H9 (cell line): ENCODE measurements at regions not wholly inside any gene's neighbourhood (a gene's known extent, or its start where the extent isn't known, plus 50 kb on each side); places are given as distances from the start of the nearest gene placed in this dataset.
A peak's percentile ranks its signal among the peaks of the same experiment; 100 is the strongest.

Experiments
- DNase-seq: peaks from one replicate; pipeline ENCODE4 v3.0.0-alpha.2; 2017
- H2AFZ ChIP-seq: one replicate; pipeline ENCODE4 v1.6.1; 2013; ENCODE audit warnings: mild to moderate bottlenecking, low read length, control low read depth, moderate library complexity
- H2AK5ac ChIP-seq: 2 replicates; pipeline ENCODE4 v1.6.1; 2013; ENCODE audit warnings: low read length, control low read depth, mixed read lengths; ENCODE audit not compliant: insufficient read length
- H2BK120ac ChIP-seq: one replicate; pipeline ENCODE4 v1.6.1; 2013; ENCODE audit warnings: low read depth, mild to moderate bottlenecking, low read length, control low read depth, inconsistent platforms; ENCODE audit not compliant: poor library complexity, severe bottlenecking
- H2BK12ac ChIP-seq: 2 replicates; pipeline ENCODE4 v1.6.1; 2013; ENCODE audit warnings: low read length, control low read depth, mixed read lengths, low read depth; ENCODE audit not compliant: insufficient read length
- H2BK15ac ChIP-seq: 2 replicates; pipeline ENCODE4 v1.6.1; 2013; ENCODE audit warnings: low read depth, low read length, control low read depth
- H2BK20ac ChIP-seq: one replicate; pipeline ENCODE4 v1.6.1; 2013; ENCODE audit warnings: low read depth, mild to moderate bottlenecking, low read length, control low read depth, inconsistent platforms; ENCODE audit not compliant: poor library complexity, severe bottlenecking
- H2BK5ac ChIP-seq: 2 replicates; pipeline ENCODE4 v1.6.1; 2013; ENCODE audit warnings: low read length, control low read depth, mixed read lengths; ENCODE audit not compliant: insufficient read length
- H3K14ac ChIP-seq: 2 replicates; pipeline ENCODE4 v1.6.1; 2013; ENCODE audit warnings: low read length, control low read depth; ENCODE audit not compliant: insufficient read depth
- H3K18ac ChIP-seq: 2 replicates; pipeline ENCODE4 v1.6.1; 2013; ENCODE audit warnings: low read depth, mild to moderate bottlenecking, mixed read lengths, low read length, control low read depth; ENCODE audit not compliant: insufficient read length
- H3K23ac ChIP-seq: 2 replicates; pipeline ENCODE4 v1.6.1; 2013; ENCODE audit warnings: low read length, control low read depth, mixed read lengths, low read depth; ENCODE audit not compliant: insufficient read length
- H3K23me2 ChIP-seq: 2 replicates; pipeline ENCODE4 v1.6.1; 2013; ENCODE audit warnings: low read depth, mild to moderate bottlenecking, mixed read lengths, low read length, control low read depth; ENCODE audit not compliant: insufficient read length, poor library complexity, severe bottlenecking
- H3K27ac ChIP-seq: 2 replicates; pipeline ENCODE4 v1.5.1; 2013; ENCODE audit warnings: low read length, control low read depth, mixed read lengths, low read depth; ENCODE audit not compliant: insufficient read length
- H3K27me3 ChIP-seq: 2 replicates; pipeline ENCODE4 v1.6.1; 2013; ENCODE audit warnings: low read length, control low read depth, inconsistent platforms; ENCODE audit not compliant: insufficient read depth
- H3K4ac ChIP-seq: 2 replicates; pipeline ENCODE4 v1.6.1; 2013; ENCODE audit warnings: low read depth, mild to moderate bottlenecking, control low read depth, inconsistent platforms, low read length, moderate library complexity
- H3K4me1 ChIP-seq: 2 replicates; pipeline ENCODE4 v1.6.1; 2013; ENCODE audit warnings: low read length, control low read depth, inconsistent platforms; ENCODE audit not compliant: insufficient read depth
- H3K4me2 ChIP-seq: 2 replicates; pipeline ENCODE4 v1.6.1; 2013; ENCODE audit warnings: low read length, control low read depth, mixed read lengths; ENCODE audit not compliant: insufficient read length, insufficient read depth
- H3K56ac ChIP-seq: 2 replicates; pipeline ENCODE4 v1.6.1; 2013; ENCODE audit warnings: low read depth, mild to moderate bottlenecking, mixed read lengths, low read length, control low read depth; ENCODE audit not compliant: insufficient read length
- H3K79me1 ChIP-seq: 2 replicates; pipeline ENCODE4 v1.6.1; 2013; ENCODE audit warnings: low read depth, mild to moderate bottlenecking, moderate library complexity, low read length, control low read depth, inconsistent platforms; ENCODE audit not compliant: insufficient read depth, poor library complexity, severe bottlenecking
- H3K79me2 ChIP-seq: 2 replicates; pipeline ENCODE4 v1.6.1; 2013; ENCODE audit warnings: low read length, control low read depth, inconsistent platforms; ENCODE audit not compliant: insufficient read depth
- H3K9ac ChIP-seq: 2 replicates; pipeline ENCODE4 v1.6.1; 2013; ENCODE audit warnings: low read length, control low read depth, mixed read lengths; ENCODE audit not compliant: insufficient read length; ENCODE audit errors: extremely low read depth
- H3K9me3 ChIP-seq: one replicate; pipeline ENCODE4 v1.6.1; 2013; ENCODE audit warnings: low read depth, low read length, inconsistent platforms; ENCODE audit not compliant: control insufficient read depth
- H3T11ph ChIP-seq: one replicate; pipeline ENCODE4 v1.6.1; 2013; ENCODE audit warnings: mild to moderate bottlenecking, low read length, control low read depth, inconsistent platforms
- H4K20me1 ChIP-seq: one replicate; pipeline ENCODE4 v1.6.1; 2013; ENCODE audit not compliant: control insufficient read depth, insufficient read length, insufficient read depth
- H4K5ac ChIP-seq: 2 replicates; pipeline ENCODE4 v1.6.1; 2013; ENCODE audit warnings: low read depth, mild to moderate bottlenecking, mixed read lengths, low read length, control low read depth; ENCODE audit not compliant: insufficient read length
- H4K8ac ChIP-seq: replicated peaks from 2 replicates; pipeline ENCODE4 v1.6.1; 2013; ENCODE audit warnings: low read length, control low read depth, mixed read lengths, low read depth; ENCODE audit not compliant: insufficient read length
- H4K91ac ChIP-seq: 2 replicates; pipeline ENCODE4 v1.6.1; 2013; ENCODE audit warnings: low read depth, mild to moderate bottlenecking, moderate library complexity, mixed read lengths, low read length, control low read depth; ENCODE audit not compliant: insufficient read length
- H3K27ac Mint-ChIP-seq, 3 experiments: 2 replicates in 2 of 3; 3 replicates in 1 of 3; pipeline ENCODE4 v1.8.0; 2020 to 2021; ENCODE audit warnings: mixed read lengths in 3 of 3, mild to moderate bottlenecking in 1 of 3, moderate library complexity in 1 of 3
- H3K27me3 Mint-ChIP-seq: 2 replicates; pipeline ENCODE4 v1.8.0; 2021; ENCODE audit warnings: low read depth, mild to moderate bottlenecking, moderate library complexity, mixed read lengths
- H3K36me3 Mint-ChIP-seq, 3 experiments: 2 replicates in 2 of 3; 3 replicates in 1 of 3; pipeline ENCODE4 v1.8.0; 2020 to 2021; ENCODE audit warnings: low read depth in 3 of 3, mixed read lengths in 3 of 3; ENCODE audit not compliant: insufficient read depth in 1 of 3
- H3K4me1 Mint-ChIP-seq, 2 experiments: 2 replicates each; pipeline ENCODE4 v1.8.0; 2020; ENCODE audit warnings: mixed read lengths in 2 of 2
- H3K4me3 Mint-ChIP-seq, 2 experiments: 2 replicates in 1 of 2; 3 replicates in 1 of 2; pipeline ENCODE4 v1.8.0; 2020 to 2021; ENCODE audit warnings: mild to moderate bottlenecking in 2 of 2, mixed read lengths in 2 of 2, moderate library complexity in 1 of 2
- H3K9me3 Mint-ChIP-seq, 2 experiments: 2 replicates in 1 of 2; 3 replicates in 1 of 2; pipeline ENCODE4 v1.8.0; 2020; ENCODE audit warnings: mild to moderate bottlenecking in 2 of 2, mixed read lengths in 2 of 2, moderate library complexity in 1 of 2
- CTCF ChIP-seq: fragments of 200-600 bp; sonication (generic); conservative IDR thresholded peaks from 3 replicates; pipeline ENCODE4 v1.8.0; 2021; ENCODE audit warnings: antibody characterized with exemption, mild to moderate bottlenecking
- WGBS: extraction: QIAGEN DNeasy Blood & Tissue Kit; methylation state at CpG from one replicate; pipeline ENCODE4 v1.1.7; 2013; ENCODE audit warnings: missing lambda C conversion rate, low lambda C conversion rate, mixed read lengths; ENCODE audit not compliant: insufficient read length; ENCODE audit errors: extremely low coverage; 5-methylcytosine and 5-hydroxymethylcytosine counted together

GRCh38 chr9:1173211-1173610 is 123.1 kb downstream of the DMRT2 start:
- Histone ChIP-seq H2BK20ac (no peak overlapping the region), H3K79me1 (no peaks in the 10 kb centered on the region), H3K9me3 (peaks cover 9% of the 10 kb centered on the region), H3K9ac (no peak overlapping the region), H2BK12ac (no peak overlapping the region), H3K23me2 (no peaks in the 10 kb centered on the region), H3K27ac (no peak overlapping the region), H3K14ac (no peak overlapping the region), H2BK5ac (no peak overlapping the region), H3T11ph (no peak overlapping the region), H3K4ac (no peak overlapping the region), H2AFZ (no peak overlapping the region), H3K27me3 (no peaks in the 10 kb centered on the region), H4K91ac (no peak overlapping the region), H3K56ac (no peak overlapping the region), H2BK120ac (no peak overlapping the region), H4K5ac (no peak overlapping the region), H3K4me1 (no peaks in the 10 kb centered on the region), H4K8ac (no peak overlapping the region), H3K79me2 (no peaks in the 10 kb centered on the region), H3K4me2 (no peak overlapping the region), H3K23ac (no peak overlapping the region), H3K18ac (no peak overlapping the region), H2AK5ac (no peak overlapping the region), H2BK15ac (no peak overlapping the region), H4K20me1 (no peaks in the 10 kb centered on the region)
- TF ChIP-seq CTCF = no peak
- no peaks in the 10 kb centered on the region; a peak in 3 of 7 replicates for H3K36me3 Mint-ChIP-seq
- peaks cover 1% of the 10 kb centered on the region; the same call in 1 of the 2 replicates for H3K27me3 Mint-ChIP-seq
- peak overlapping the region in 1 of 3 experiments; percentile 67; a peak in 1 of 7 replicates for H3K27ac Mint-ChIP-seq
- no peak for DNase-seq
- no CpG with 5 or more reads among the region's 3 CpGs for WGBS
- peaks cover 6 to 34% of the 10 kb centered on the region in 2 experiments; a peak in 4 of 5 replicates for H3K9me3 Mint-ChIP-seq
- no peak overlapping the region for H3K4me3 Mint-ChIP-seq
- 0 out of 4 replicates have a peak, but pooled peaks cover 0 to 3% of the 10 kb centered on the region in 2 experiments for H3K4me1 Mint-ChIP-seq
